Upper lobe of left lung (tissue), 4 donors: ENCODE measurements at regions not wholly inside any gene's neighbourhood (a gene's known extent, or its start where the extent isn't known, plus 50 kb on each side); places are given as distances from the start of the nearest gene placed in this dataset.

ENCODE experiments used
- EP300 ChIP-seq, 4 donors: sonication (generic); formaldehyde crosslinking; IDR thresholded peaks; one replicate each; pipeline ENCODE4 v1.5.1; 2017; ENCODE audit warnings: antibody characterized with exemption in 4 of 4, control low read depth in 2 of 4
- POLR2AphosphoS5 ChIP-seq, 2 donors: sonication (generic); formaldehyde crosslinking; IDR thresholded peaks; one replicate each; pipeline ENCODE4 v1.5.1; 2017; ENCODE audit warnings: antibody characterized with exemption in 2 of 2
- TF ChIP-seq, protein P1 (sequence below), 6 experiments: fragments of 450-650 bp in 4 of 6; fragments of 200-600 bp in 2 of 6; sonication (generic) in 2 of 6; IDR thresholded peaks; one replicate each; pipeline ENCODE4 v1.5.1; 2016 to 2019; ENCODE audit warnings: antibody characterized with exemption in 6 of 6

DNA sequence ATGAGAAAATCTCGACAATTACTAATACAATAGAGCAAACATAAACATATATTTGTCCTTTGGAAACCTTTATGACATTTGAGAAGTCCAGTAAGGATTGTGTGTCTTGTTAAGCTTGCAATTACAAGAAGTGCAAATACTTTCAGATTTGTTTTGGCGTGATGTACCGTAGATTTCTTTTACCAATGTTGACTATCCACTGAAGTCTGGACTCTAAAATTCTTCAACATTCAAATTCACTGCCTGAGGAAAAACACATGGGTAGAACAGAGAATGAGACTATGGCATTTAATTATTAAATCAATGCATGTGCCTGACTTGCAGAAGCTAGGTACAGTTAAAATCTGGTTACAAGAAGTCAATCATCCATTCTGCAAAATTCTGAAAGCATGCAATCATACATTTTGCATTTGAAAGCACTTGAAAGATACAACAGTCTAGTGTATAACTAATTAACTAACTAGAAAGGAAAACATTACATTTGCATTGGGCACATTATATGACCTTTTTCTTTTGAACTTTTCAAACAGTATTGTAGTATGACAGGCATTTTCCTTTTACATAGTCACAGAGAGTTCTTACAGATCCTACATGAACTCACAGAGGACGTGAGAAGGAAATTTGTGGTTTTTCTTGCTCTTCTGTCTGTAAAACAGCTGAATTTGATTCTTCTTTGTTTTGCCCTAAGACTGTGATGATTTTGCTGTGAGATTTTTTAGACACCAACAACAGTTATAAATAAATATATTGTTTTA, 511.1 kb upstream of the ADGRL4 start:
- TF ChIP-seq, protein P1, sequence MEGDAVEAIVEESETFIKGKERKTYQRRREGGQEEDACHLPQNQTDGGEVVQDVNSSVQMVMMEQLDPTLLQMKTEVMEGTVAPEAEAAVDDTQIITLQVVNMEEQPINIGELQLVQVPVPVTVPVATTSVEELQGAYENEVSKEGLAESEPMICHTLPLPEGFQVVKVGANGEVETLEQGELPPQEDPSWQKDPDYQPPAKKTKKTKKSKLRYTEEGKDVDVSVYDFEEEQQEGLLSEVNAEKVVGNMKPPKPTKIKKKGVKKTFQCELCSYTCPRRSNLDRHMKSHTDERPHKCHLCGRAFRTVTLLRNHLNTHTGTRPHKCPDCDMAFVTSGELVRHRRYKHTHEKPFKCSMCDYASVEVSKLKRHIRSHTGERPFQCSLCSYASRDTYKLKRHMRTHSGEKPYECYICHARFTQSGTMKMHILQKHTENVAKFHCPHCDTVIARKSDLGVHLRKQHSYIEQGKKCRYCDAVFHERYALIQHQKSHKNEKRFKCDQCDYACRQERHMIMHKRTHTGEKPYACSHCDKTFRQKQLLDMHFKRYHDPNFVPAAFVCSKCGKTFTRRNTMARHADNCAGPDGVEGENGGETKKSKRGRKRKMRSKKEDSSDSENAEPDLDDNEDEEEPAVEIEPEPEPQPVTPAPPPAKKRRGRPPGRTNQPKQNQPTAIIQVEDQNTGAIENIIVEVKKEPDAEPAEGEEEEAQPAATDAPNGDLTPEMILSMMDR (IDR thresholded peaks at IDR 0.05): no peak
- TF ChIP-seq EP300 (IDR thresholded peaks at IDR 0.05) (no peak), POLR2AphosphoS5 (IDR thresholded peaks at IDR 0.05) (no peak)
